Natural killer cell (primary cell): ENCODE measurements at regions not wholly inside any gene's neighbourhood (a gene's known extent, or its start where the extent isn't known, plus 50 kb on each side); places are given as distances from the start of the nearest gene placed in this dataset.
"Not testable (repeated sequence)": the region's sequence is repeated elsewhere in the genome, so short reads cannot be mapped to it uniquely, and the experiment has no call there.

Experiments used
- ATAC-seq, 3 donors: fragments of 150-1000 bp in 2 of 3; fragments of 200-7000 bp in 1 of 3; cut with Tn5 transposase; 1 replicate in 1 of 3; 2 replicates in 2 of 3; pipeline ENCODE4 v1.10.0; 2021; ENCODE audit warnings: mild to moderate bottlenecking in 2 of 3, moderate library complexity in 2 of 3
- DNase-seq, 2 donors: peaks; one replicate each; pipeline versions ENCODE4 v3.0.0 to v3.0.0-alpha.2; 2013 to 2021; ENCODE audit warnings: mixed read lengths in 1 of 2
- H3K27ac ChIP-seq: one replicate; pipeline ENCODE4 v1.5.1; 2013; ENCODE audit warnings: mild to moderate bottlenecking, low read length
- H3K27me3 ChIP-seq: one replicate; pipeline ENCODE4 v1.6.1; 2013; ENCODE audit warnings: low read length; ENCODE audit not compliant: control insufficient read depth, insufficient read depth
- H3K36me3 ChIP-seq: one replicate; pipeline ENCODE4 v1.6.1; 2013; ENCODE audit warnings: low read length; ENCODE audit not compliant: control insufficient read depth, insufficient read depth
- H3K4me1 ChIP-seq: one replicate; pipeline ENCODE4 v1.6.1; 2013; ENCODE audit warnings: low read length; ENCODE audit not compliant: control insufficient read depth, insufficient read depth
- H3K4me3 ChIP-seq: one replicate; pipeline ENCODE4 v1.5.1; 2013; ENCODE audit warnings: low read length
- H3K9me3 ChIP-seq: one replicate; pipeline ENCODE4 v1.6.1; 2013; ENCODE audit warnings: low read length; ENCODE audit not compliant: control insufficient read depth, insufficient read depth
- H3K27ac Mint-ChIP-seq, 2 donors: one replicate each; pipeline ENCODE4 v1.8.0; 2022; ENCODE audit warnings: mild to moderate bottlenecking in 2 of 2, mixed read lengths in 2 of 2, moderate library complexity in 1 of 2
- H3K27me3 Mint-ChIP-seq, 2 donors: one replicate each; pipeline ENCODE4 v1.8.0; 2022; ENCODE audit warnings: low read depth in 2 of 2, mixed read lengths in 2 of 2
- H3K36me3 Mint-ChIP-seq: one replicate; pipeline ENCODE4 v1.8.0; 2022; ENCODE audit warnings: mixed read lengths
- H3K4me1 Mint-ChIP-seq, 2 donors: one replicate each; pipeline ENCODE4 v1.8.0; 2022; ENCODE audit warnings: mixed read lengths in 2 of 2
- H3K4me3 Mint-ChIP-seq: one replicate; pipeline ENCODE4 v1.8.0; 2022; ENCODE audit warnings: mild to moderate bottlenecking, moderate library complexity, mixed read lengths
- H3K9me3 Mint-ChIP-seq, 2 donors: one replicate each; pipeline ENCODE4 v1.8.0; 2022; ENCODE audit warnings: mixed read lengths in 2 of 2
- CTCF ChIP-seq: fragments of 200-600 bp; IDR thresholded peaks from one replicate; pipeline ENCODE4 v1.8.0; 2022; ENCODE audit warnings: antibody characterized with exemption
- WGBS: methylation state at CpG from one replicate; pipeline ENCODE4 v1.1.7; 2013; ENCODE audit warnings: missing lambda C conversion rate; ENCODE audit not compliant: insufficient coverage; 5-methylcytosine and 5-hydroxymethylcytosine counted together
- intact Hi-C: fragments of 100-400 bp; cut with micrococcal nuclease; formaldehyde crosslinking; loops from one replicate; pipeline ENCODE4 v1.14.2; 2022

GRCh38 chr21:18549214-18549905 is 145.8 kb upstream of the TMPRSS15 start:
- no peaks in the 10 kb centered on the region for H3K27me3 ChIP-seq
- ATAC-seq (no peak), DNase-seq (no peak)
- H3K27ac ChIP-seq, result no peak overlapping the region
- Mint-ChIP-seq H3K9me3 (peaks cover 4 to 6% of the 10 kb centered on the region in 2 donors), H3K27me3 (no peaks in the 10 kb centered on the region), H3K4me1 (no peaks in the 10 kb centered on the region), H3K27ac (no peak overlapping the region), H3K4me3 (no peak overlapping the region), H3K36me3 (peaks cover 7% of the 10 kb centered on the region)
- 67% methylated on average over 1 of the region's 4 CpGs for WGBS
- no peak for TF ChIP-seq CTCF
- intact Hi-C loops, result no loop called here
- no peaks in the 10 kb centered on the region for H3K9me3 ChIP-seq
- H3K36me3 ChIP-seq, result no peaks in the 10 kb centered on the region
- H3K4me3 ChIP-seq, result no peak overlapping the region
- no peaks in the 10 kb centered on the region for H3K4me1 ChIP-seq

DNA sequence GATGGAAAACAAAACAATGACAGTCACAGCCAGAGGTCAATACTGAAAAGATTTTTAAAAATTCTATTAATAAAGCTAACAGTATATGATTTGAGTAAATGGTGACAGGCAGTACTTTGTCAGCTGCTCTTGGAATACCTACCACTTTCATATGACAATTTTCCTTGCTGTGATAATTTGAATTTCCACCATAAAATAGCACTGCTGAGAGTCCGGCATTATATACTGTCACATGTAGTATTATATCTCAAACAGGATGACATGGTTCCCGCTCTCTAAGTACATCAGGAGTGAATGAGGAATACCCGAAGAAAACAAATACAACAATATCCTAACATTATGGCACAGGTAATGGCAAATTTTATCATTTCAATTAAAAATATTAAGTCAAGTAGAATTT is 146.8 kb upstream of the TMPRSS15 start:
- H3K27ac Mint-ChIP-seq, result no peak overlapping the region
- H3K9me3 Mint-ChIP-seq, result peaks cover 0 to 4% of the 10 kb centered on the region in 2 donors
- intact Hi-C loops, result no loop called here
- no peaks in the 10 kb centered on the region for H3K27me3 ChIP-seq
- DNase-seq (no peak), ATAC-seq (no peak)
- H3K4me1 Mint-ChIP-seq, result no peaks in the 10 kb centered on the region
- 80% methylated on average over 1 of the region's 3 CpGs for WGBS
- H3K36me3 Mint-ChIP-seq, result peaks cover 7% of the 10 kb centered on the region
- no peak overlapping the region for H3K4me3 ChIP-seq
- no peaks in the 10 kb centered on the region for H3K9me3 ChIP-seq
- no peaks in the 10 kb centered on the region for H3K27me3 Mint-ChIP-seq
- no peak for TF ChIP-seq CTCF
- no peaks in the 10 kb centered on the region for H3K36me3 ChIP-seq
- no peaks in the 10 kb centered on the region for H3K4me1 ChIP-seq
- no peak overlapping the region for H3K27ac ChIP-seq
- no peak overlapping the region for H3K4me3 Mint-ChIP-seq

- intact Hi-C loops, result no loop called here
- no peaks in the 10 kb centered on the region for H3K27me3 ChIP-seq
Measured at GRCh38 chr21:18553786-18554185, 150.2 kb upstream of the TMPRSS15 start.

DNA sequence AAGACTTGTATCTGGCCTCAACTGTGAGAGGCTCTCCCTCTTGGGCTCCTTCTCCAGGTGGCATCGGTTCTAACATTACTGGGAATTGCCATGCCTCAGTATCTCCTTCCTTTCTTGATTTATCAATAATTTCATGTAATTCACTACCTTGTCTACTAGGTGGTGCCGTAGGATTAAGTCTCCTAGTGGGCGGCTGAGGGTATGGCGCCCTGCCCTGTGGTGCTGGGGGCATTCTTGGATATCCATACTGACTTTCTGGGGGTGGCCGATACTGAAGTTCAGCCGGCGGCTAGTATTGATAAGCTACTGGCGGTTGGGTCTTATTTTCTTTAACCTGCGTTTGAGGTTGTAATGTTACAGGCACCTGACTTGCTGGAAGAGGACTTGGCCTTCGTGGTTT is 164.2 kb upstream of the TMPRSS15 start:
- H3K36me3 ChIP-seq, H3K27me3 ChIP-seq, H3K4me1 ChIP-seq, DNase-seq, ATAC-seq, H3K9me3 ChIP-seq, H3K4me3 ChIP-seq, intact Hi-C loops, H3K36me3 Mint-ChIP-seq, H3K4me3 Mint-ChIP-seq, H3K27ac ChIP-seq, H3K4me1 Mint-ChIP-seq, H3K27ac Mint-ChIP-seq, H3K27me3 Mint-ChIP-seq: not testable (repeated sequence)
- peaks cover 12 to 13% of the 10 kb centered on the region in 2 donors for H3K9me3 Mint-ChIP-seq
- 90% methylated on average over 9 of the region's 10 CpGs for WGBS

More at GRCh38 chr21:18553786-18554185, 150.2 kb upstream of the TMPRSS15 start:
- no peaks in the 10 kb centered on the region for H3K27me3 Mint-ChIP-seq
- Histone ChIP-seq H3K4me1 (no peaks in the 10 kb centered on the region), H3K27ac (no peak overlapping the region), H3K36me3 (no peaks in the 10 kb centered on the region), H3K9me3 (no peaks in the 10 kb centered on the region), H3K4me3 (no peak overlapping the region)
- no peaks in the 10 kb centered on the region for H3K4me1 Mint-ChIP-seq
- no peak overlapping the region for H3K27ac Mint-ChIP-seq
- no peak overlapping the region for H3K4me3 Mint-ChIP-seq
- ATAC-seq (no peak), DNase-seq (no peak)
- peaks cover 0 to 6% of the 10 kb centered on the region in 2 donors for H3K9me3 Mint-ChIP-seq
- H3K36me3 Mint-ChIP-seq, result no peaks in the 10 kb centered on the region
- 91% methylated on average over 2 of the region's 2 CpGs for WGBS
- no peak for TF ChIP-seq CTCF
